GM21737 (cell line): ENCODE measurements at regions not wholly inside any gene's neighbourhood (a gene's known extent, or its start where the extent isn't known, plus 50 kb on each side); places are given as distances from the start of the nearest gene placed in this dataset.
"Not testable (repeated sequence)": the region's sequence is repeated elsewhere in the genome, so short reads cannot be mapped to it uniquely, and the experiment has no call there.

Source experiments
- ATAC-seq: cut with Tn5 transposase; IDR thresholded peaks from one replicate; pipeline ENCODE4 v1.9.1; 2021; ENCODE audit warnings: mild to moderate bottlenecking, moderate library complexity; ENCODE audit not compliant: unreplicated experiment

DNA sequence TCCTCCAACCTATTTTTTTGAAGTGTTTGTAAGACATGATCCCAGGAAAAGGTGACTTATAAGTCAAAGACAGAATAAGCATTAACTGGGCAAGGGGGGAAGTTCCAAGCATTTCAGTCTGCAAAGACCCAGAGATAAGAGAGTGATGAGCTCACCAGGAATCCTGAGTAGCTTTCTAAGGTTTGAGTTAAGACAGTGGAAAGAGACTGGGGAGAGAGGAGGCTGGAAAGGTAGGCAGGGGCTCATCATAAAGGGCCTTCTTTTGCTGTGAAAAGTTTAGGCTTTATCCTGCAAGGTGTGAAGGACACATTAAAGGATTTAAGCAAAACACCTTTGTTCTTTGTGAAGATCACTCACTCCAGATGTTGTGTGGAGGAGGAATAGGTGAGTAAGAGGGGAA, 438.8 kb downstream of the CHL1 start:
- ATAC-seq: no peak

DNA sequence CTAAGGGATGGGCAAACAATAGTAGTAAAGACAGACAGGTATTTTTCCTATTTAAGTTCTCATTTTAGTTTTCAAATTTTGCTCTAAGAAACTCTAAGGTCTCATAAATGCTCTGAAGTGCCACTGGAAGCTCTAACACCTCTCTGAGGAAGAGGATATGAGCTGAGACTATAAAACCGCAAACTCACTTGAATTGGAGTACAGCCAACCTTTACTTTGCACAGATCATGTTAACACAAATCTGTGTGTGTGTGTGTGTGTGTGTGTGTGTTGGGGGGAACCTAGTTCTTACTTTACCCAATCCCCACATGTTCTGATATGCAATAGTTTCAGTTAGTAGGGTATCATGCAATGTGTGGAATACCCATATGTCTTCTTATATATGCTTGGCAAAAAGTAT, 446.8 kb downstream of the CHL1 start:
- ATAC-seq: no peak

DNA sequence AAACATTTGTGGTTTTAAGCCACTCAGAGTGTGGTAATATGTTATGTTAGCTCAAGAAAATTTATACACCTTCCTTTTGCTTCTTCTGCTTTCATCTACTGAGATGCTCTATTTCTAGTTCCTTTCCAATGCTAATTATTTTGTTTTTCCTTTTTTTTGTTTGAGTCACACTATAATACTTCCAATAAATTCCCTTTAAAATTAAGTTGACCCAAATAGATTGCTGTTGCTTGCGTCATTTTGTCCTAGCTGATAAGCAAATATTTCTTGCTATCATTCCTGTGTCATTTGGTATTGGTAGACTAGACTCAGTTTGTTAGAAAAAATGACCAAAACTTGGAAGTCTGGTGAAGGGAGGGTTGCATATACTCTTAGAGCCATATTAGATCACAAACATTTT, 437.0 kb upstream of the CNTN6 start:
- ATAC-seq: no peak

DNA sequence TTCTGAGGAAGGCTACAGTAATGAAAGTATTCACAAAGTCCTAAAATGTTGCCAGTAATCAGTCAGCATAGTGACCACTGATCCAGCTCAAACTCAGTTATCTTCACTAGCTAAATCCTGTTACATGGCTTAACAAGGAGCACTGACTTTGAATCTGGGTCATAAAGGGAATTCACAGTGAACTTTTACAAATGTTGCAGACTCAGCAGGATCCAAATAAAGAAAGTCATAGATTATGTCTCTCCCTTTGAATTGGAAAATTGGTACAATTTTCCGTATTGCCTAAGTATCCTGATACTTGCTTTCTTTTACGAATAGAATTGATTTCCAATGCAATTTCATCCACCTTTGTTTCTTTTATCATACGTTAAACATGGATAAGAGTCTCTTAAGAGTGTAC, 431.5 kb upstream of the CNTN6 start:
- no peak for ATAC-seq

DNA sequence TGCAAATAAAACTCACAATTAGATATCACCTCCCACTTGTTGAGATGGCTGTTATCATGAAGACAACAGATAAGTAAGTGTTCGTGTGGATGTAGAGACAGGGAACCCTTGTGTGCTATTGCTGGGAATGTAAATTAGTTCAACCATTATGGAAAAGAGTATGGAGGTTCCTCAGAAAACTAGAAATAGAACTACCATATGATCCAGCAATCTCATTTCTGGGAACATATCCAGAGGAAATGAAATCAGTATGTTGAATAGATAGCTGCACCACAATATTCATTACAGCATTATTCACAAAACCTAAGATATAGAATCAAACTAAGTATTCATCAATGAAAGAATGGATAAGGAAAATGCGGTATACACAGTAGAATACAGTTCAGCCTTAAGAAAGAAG, 418.7 kb upstream of the CNTN6 start:
- no peak for ATAC-seq

DNA sequence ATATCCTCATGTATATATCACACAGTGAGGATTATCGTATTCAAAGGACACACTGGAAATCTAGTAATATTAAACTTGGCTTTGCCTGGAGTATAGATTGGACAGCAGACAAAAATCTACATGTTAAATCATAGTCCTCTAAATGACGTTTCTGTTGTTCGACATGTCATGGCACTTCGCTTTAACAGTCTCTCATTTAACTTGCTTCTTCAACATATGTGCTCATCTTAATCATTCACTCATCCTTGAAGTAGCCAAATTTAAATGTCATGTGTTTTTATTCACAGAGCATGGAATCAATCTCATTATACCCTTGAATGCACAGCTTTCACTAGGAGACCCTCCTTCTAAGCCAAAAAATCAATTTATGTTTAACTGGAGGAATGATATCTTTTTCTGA, 417.0 kb upstream of the CNTN6 start:
- no peak for ATAC-seq

DNA sequence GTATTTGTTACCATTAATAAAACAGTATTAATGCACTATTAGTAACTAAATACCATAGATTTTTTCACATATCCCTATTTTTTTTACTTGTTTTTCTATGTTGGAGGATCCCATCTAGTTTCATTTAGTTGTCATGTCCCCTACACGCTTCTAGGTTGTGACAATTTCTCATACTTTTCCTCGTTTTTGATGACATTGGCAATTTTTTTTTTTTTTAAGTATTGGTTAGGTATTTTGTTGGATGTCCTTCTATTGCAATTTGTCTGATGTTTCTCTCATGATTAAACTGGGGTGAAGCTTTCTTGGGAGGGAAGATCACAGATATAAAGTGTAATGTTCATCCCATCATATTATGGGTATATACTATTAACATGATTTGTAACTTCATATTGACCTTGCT, 409.1 kb upstream of the CNTN6 start:
- ATAC-seq: no peak

DNA sequence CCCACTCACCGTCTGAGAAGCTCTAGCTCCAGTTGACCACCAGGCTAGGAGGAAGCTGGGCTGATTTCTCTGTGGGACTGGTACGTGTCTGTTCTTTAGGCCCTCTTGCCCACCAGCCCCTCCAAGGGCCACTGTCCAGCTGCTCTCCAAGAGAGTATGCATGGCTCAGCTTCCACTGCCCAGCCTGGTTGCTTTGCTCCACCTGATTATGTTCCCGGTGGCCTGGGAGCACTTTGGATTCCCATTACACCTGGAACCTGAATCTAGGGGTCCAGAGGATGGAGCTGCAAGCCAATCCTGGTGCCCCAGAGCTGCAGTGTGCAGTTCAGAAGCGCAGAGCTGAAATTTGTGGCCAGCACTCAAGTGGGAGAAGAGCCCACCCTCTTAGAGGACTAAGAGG, 402.1 kb upstream of the CNTN6 start:
- ATAC-seq: no peak

DNA sequence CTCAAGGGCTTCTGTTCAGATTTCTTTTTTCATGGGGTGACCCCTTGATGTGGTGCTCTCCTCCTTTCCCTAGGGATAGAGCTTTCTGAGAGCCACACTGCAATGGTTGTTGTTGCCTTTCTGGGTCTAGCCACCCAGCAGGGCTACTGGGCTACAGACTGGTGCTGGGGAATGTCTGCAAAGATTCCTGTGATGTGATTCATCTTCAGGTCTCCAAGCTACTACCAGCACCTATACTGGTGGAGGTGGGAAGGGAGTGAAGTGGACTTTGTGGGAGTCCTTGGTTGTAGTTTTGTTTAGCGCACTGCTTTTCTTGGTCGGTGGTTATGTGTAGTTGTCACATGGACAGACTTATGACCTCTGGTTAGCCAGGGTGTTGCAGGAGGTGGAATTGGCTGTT, 392.3 kb upstream of the CNTN6 start:
- ATAC-seq: no peak

DNA sequence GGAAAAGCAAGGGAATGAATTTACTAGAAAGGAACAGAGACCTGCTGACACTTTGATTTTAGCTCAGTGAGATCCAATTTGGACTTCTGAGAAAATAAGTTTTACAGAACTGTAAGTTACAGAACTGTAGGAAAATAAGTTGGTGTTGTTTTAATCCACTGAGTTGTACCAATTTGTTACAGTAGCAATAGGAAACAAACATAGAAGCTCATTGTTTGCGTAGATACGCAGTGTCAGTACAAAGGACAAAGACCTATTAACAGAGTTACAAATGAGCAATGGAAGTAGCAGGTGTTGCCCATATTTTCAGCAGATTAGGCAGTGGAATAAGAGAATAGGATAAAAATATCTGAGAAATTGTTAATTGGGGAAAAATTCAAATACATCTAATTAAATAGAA, 385.8 kb upstream of the CNTN6 start:
- ATAC-seq: no peak

DNA sequence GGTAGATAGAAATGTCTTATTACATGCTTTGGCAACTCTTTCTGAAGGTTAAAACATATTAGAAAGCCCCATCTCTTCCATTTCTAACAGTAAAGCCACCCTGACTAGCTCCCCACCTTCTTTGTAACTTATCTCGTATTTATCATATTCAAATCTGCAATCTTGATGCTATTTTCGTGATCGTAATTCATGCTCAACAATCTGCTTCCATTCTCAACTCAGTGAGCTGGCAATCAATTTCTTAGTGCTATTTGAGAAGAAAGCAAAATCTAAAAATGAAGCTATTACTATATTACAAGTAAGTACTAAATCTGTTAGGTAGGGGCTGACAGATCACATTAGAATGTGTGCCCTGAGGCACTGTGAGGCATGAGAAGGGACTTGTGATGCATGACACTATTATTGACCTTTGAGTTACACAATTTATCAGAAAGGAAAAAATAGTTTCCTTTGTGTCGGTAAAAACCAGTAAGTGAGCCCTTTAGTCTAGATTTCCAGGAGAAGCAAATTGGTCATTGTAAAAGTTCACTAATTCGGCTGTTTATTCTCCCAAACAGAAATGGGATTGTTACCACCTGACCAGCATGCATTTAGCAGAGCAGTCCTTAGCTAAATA, 379.7 kb upstream of the CNTN6 start:
- ATAC-seq: no peak

DNA sequence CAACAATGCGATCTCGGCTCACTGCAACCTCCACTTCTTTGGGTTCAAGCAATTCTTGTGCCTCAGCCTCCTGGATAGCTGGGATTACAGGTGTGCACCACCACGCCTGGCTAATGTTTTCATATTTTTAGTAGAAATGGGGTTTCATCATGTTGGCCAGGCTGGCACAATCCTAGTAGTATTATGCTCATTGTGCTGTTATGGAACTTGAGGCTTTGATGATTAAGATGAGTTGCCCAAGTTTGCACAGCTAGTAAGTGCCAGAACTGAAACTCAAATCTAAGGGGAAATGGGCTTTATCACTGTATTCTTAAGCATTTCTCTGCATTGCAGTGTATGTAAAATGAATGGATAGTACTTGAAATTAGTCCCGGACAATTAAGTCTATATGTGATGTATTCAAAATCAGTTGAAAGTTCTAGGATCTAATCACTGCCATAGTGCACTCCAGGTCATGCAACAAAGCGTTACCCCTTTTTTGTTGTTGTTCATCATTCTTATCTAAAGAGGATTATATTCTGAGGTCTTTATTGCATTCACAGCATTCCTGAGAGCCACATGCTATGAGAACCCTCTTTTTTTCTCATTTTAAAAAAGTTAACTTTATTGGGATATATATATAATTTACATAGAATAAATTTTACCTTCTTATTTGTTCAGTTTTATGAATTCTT, 378.7 kb upstream of the CNTN6 start:
- no peak for ATAC-seq

DNA sequence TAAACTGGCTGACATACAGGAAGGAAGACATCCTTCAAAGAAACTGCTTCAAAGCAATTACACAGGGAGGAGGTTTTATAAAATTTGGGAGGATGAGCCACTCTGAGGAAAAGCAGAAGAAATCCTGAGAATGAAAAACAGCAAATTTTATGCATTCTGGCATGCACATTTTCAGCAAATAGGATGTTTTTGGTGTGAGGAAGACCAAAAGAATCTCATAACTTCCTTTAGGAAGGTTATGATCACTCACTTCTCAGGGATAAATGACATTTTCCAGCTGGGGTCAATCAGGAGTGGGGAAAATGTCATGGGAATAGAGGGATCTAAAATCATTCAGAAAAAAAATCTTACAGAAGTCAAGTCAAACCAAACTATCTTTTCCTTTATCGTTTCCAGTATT, 371.7 kb upstream of the CNTN6 start:
- no peak for ATAC-seq

DNA sequence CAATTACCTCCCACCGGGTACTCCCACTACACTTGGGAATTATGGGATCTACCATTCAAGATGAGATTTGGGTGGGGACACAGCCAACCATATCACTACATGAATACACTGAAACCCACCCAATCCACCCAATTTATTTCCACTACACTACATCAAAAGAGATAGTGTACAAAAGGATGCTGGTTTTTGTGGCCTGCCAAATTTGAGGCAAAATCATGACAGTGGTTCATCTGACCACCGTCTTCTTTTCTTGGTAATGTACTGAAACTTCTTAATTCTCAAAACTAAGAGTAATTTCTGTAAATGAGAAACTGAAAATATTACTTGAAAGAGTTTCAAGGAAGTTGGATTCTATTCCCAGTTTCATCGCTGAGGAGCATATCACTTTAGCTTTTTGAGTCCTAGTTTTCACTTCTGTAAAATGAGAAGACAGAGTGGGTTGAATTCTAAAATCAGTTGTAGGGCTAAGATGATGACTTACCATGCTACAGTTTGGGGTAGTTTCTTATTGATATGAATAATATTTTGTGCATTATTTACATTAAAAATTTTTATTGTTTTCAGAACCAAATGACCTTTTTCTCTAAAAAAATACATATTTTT, 360.4 kb upstream of the CNTN6 start:
- ATAC-seq: no peak

DNA sequence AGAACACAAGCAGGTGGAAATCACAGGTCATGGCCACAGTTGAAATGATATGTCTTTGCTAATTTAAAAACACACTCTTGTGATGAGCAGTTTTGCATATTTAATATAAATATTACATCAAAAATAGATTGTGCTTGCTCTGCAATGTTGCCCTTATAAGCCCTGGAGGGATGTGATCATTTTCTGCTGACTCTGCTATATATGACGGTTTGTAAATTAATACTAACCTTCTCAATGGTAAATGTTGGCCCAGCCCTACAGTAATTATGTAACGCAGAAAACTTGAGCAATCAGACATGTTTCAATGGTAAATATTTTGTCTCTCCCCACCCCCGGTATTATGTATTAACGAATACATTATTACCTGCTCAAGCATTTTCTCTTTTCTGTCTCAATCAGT, 359.5 kb upstream of the CNTN6 start:
- ATAC-seq: no peak

DNA sequence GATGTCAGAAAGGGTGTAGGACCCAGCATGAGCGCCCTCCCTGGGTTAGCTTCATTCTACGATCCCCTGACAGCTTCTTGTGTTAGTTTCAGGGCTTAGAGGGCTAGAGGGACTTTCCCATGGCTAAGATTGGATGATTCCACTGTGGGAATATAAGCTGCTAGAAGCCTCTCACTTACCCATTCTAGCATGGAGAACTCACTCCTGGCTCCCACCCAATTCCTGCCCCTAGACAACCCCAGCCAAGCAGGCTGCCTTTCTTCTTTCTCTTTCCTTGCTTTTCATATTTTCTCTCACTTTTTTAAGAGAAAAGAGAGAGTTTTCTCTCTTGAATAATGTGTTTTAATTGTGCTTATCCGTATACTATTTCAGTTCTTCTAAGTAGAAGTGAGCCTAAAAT, 335.1 kb upstream of the CNTN6 start:
- ATAC-seq: no peak

DNA sequence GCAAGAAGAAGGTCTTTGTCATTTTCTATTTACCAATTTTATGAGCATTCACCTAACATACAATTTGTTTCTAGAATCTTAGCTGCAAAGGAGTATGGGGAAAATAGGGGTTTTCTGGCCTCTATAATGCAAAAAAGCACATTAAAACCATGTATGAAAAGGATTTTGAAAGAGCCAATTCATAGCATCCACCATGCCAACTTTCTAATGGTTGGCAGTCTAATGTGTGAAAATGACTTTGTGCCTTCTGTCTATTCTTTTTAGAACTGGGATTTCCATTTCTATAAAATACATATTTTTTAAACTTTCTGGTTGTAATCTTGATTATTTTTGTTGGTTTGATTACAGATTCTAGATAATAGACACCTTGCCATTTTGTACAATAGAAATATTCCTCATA, 333.7 kb upstream of the CNTN6 start:
- ATAC-seq: no peak

DNA sequence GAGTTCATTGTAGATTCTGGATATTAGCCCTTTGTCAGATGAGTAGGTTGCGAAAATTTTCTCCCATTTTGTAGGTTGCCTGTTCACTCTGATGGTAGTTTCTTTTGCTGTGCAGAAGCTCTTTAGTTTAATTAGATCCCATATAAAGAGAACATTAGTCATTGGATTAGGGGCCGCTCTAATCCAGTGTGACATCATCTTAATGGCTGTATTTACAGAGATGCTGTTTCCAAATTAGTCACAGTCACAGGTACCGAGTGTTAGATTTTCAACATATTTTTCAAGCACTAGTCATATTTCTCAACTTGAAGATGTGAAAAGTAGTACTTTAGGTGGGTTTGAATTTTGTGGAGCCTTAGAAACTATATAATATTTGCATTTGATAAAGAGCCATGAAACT, 319.4 kb upstream of the CNTN6 start:
- not testable (repeated sequence) for ATAC-seq

DNA sequence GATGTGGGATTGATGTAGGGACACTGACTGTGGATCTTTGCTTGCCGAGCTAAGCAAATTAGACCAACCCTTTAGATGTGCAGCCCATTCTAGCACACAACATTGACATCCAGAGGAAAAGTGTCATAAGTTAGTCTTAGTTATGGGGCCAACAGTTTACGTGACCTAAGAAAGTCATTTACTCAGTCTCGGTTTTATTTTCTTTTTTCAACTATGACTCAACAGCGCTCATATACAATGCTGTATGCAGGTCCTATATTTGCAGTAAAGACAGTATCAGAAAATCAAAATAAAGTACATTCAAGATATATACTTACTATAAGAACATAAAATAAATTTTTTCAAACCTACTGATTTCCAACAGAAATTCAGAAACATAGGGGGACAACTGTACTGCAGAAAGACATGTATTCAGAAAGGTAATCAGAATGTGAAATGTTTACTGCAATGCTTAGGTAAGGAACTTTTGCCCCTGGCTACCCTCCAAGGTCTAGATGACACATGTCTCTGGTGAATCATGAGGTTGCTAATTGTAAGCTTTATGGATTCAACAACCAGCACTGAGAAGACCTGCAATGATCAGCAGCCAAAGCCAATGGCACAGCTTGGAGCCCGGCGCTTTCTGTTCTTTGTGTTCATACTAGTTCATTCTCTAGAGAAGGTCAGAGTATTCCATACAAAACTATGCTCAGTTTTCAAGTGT, 317.5 kb upstream of the CNTN6 start:
- no peak for ATAC-seq

DNA sequence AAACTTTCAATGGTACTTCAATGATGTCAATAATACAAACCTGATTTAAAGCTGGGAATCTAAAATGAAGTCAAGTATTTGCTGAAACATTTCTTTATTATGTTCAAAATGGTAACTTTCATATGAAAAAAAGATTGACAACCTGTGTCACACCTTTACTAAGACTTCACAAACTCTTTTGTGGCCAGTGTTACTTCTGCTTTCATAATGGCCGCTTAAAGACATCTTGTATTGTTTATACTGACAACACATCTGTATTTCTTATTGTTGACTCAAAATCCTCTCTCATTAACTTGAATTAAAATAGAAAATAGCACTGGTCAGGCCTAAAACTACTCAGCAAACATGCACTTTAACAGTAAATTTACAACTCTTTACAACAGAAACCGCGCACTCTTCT, 312.3 kb upstream of the CNTN6 start:
- no peak for ATAC-seq

DNA sequence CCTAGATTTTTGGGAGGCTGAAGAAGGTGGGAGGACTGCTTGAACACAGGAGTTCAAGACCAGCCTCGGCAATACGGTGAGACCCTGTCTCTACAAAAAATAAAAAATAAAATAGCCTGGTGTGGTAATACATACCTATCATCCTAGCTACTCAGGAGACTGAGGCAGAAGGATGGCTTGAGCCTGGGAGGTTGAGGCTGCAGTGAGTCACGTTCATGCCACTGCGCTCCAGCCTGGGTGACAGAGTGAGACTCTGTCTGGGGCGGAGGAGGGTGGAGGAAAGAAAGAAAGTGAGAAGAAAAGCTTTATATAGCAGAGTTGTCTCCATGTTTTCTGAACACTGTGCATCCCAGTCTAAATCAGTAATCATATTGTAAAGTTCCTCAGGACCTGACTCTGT, 301.4 kb upstream of the CNTN6 start:
- no peak for ATAC-seq

DNA sequence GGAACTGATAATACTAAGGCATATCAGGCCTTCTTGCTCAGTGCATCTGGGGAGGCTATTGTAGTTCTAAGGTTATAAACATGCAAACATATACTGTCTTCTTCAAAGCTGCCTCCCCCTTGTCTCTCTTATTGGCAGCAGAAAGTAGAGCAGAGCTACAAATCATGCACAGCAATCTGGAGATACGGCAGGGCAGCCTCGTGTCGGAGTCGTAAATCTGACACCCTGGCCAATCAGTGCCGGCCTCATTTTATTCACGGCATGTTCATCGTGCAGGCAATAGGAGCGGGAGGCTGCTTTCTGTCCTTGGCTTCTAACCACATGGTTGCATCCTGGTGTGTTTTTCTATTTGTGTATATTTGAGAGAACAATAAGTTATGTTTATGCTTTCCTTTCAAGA, 300.2 kb upstream of the CNTN6 start:
- no peak for ATAC-seq
